ENCODE measurements at regions not wholly inside any gene's neighbourhood (a gene's known extent, or its start where the extent isn't known, plus 50 kb on each side); places are given as distances from the start of the nearest gene placed in this dataset.

DNA sequence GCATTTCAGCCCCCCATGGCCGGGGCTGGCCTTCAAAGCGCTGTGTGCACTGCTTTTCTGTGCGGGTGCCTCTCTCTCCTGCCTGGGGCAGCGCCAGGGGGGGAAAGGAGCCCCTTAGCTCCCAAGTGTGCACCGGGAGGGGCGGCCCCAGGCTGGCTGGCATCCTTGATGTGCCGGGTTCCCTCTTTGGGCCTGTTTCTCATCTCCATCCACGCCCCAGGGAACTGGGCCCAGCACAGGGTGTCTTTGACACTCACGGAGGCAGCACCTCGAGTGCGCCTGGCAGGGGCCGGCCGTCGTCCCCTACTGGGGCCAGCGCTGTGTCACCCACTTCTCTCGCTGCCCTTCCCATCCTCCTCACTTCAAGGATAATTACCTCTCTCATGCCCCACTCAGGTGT lies 324.3 kb downstream of the TEX29 start:
- Histone ChIP-seq H3K27ac (ENCODE audit: control insufficient read depth, insufficient read depth, low read length) (no peak overlapping the region), H3K4me2 (ENCODE audit: control insufficient read depth, extremely low read depth, insufficient read depth, low read depth, low read length) (no peak overlapping the region), H4K20me1 (ENCODE audit: control insufficient read depth, extremely low read depth, insufficient read depth, low read length) (no peaks in the 10 kb centered on the region), H2AFZ (ENCODE audit: control insufficient read depth, low read length) (no peak overlapping the region), H3K4me3 (ENCODE audit: control insufficient read depth in 2 of 3, extremely low read depth in 1 of 3, insufficient read depth in 2 of 3, low read depth in 1 of 3, low read length in 3 of 3) (no peak overlapping the region), H3K4me1 (ENCODE audit: control insufficient read depth, extremely low read depth, insufficient read depth, low read length) (no peaks in the 10 kb centered on the region), H3K9ac (ENCODE audit: control insufficient read depth, extremely low read depth, insufficient read depth, low read length) (no peak overlapping the region), H3K9me1 (ENCODE audit: control insufficient read depth, extremely low read depth, insufficient read depth, low read length) (no peaks in the 10 kb centered on the region), H3K79me2 (ENCODE audit: control insufficient read depth, insufficient read depth, low read length) (no peaks in the 10 kb centered on the region), H3K36me3 (ENCODE audit: control insufficient read depth in 2 of 2, extremely low read depth in 1 of 2, insufficient read depth in 2 of 2, low read length in 2 of 2) (no peaks in the 10 kb centered on the region), H3K9me3 (ENCODE audit: control insufficient read depth, low read depth, low read length) (no peaks in the 10 kb centered on the region), H3K27me3 (ENCODE audit: control insufficient read depth, extremely low read depth, insufficient read depth, low read length) (no peaks in the 10 kb centered on the region)
- DNase-seq (ENCODE audit: low read depth, low spot score) (no peak), FAIRE-seq (no peak)
- TF ChIP-seq EZH2 (IDR thresholded peaks at IDR 0.05; ENCODE audit: low read length) = no peak
- TF ChIP-seq, protein P1, sequence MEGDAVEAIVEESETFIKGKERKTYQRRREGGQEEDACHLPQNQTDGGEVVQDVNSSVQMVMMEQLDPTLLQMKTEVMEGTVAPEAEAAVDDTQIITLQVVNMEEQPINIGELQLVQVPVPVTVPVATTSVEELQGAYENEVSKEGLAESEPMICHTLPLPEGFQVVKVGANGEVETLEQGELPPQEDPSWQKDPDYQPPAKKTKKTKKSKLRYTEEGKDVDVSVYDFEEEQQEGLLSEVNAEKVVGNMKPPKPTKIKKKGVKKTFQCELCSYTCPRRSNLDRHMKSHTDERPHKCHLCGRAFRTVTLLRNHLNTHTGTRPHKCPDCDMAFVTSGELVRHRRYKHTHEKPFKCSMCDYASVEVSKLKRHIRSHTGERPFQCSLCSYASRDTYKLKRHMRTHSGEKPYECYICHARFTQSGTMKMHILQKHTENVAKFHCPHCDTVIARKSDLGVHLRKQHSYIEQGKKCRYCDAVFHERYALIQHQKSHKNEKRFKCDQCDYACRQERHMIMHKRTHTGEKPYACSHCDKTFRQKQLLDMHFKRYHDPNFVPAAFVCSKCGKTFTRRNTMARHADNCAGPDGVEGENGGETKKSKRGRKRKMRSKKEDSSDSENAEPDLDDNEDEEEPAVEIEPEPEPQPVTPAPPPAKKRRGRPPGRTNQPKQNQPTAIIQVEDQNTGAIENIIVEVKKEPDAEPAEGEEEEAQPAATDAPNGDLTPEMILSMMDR (optimal IDR thresholded peaks at IDR 0.05 in 1 of 3, IDR thresholded peaks at IDR 0.05 in 1 of 3, conservative IDR thresholded peaks at IDR 0.05 in 1 of 3; ENCODE audit: extremely low read depth in 1 of 3, insufficient read depth in 2 of 3, low read length in 3 of 3) = no peak
- dilution Hi-C loops (cut with MboI; ENCODE audit: extremely low pct_ligation_motif_present, low sequenced_read_pairs) = no loop called here

DNA sequence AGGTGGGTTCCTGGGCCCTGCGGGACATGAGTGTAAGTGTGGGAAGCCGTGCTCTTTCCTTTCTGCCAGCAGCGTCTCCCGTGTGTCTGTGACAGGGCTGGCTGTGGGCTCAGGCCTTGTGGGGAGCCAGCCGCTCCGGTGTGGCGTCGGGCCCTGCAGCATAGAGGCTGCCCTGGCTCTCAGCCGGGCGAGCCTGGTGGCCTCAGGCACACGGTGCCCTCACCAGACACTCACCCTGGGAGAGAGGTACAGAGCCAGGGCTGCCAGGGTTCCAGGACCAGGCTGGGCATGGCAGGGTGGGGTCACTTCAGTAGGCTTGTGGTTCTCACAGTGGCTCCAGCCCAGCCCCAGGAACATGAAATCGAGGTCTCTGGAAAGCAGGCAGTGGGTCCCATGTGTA lies 324.8 kb downstream of the TEX29 start:
- H3K79me2 ChIP-seq (ENCODE audit: control insufficient read depth, insufficient read depth, low read length) = no peaks in the 10 kb centered on the region
- H3K9me3 ChIP-seq (ENCODE audit: control insufficient read depth, low read depth, low read length) = no peaks in the 10 kb centered on the region
- H3K9ac ChIP-seq (ENCODE audit: control insufficient read depth, extremely low read depth, insufficient read depth, low read length) = no peak overlapping the region
- no peak for FAIRE-seq
- no peaks in the 10 kb centered on the region for H3K36me3 ChIP-seq (ENCODE audit: control insufficient read depth in 2 of 2, extremely low read depth in 1 of 2, insufficient read depth in 2 of 2, low read length in 2 of 2)
- H3K27ac ChIP-seq (ENCODE audit: control insufficient read depth, insufficient read depth, low read length) = no peak overlapping the region
- H3K4me1 ChIP-seq (ENCODE audit: control insufficient read depth, extremely low read depth, insufficient read depth, low read length) = no peaks in the 10 kb centered on the region
- H3K9me1 ChIP-seq (ENCODE audit: control insufficient read depth, extremely low read depth, insufficient read depth, low read length) = no peaks in the 10 kb centered on the region
- dilution Hi-C loops (cut with MboI; ENCODE audit: extremely low pct_ligation_motif_present, low sequenced_read_pairs) = no loop called here
- H3K4me2 ChIP-seq (ENCODE audit: control insufficient read depth, extremely low read depth, insufficient read depth, low read depth, low read length) = no peak overlapping the region
- H4K20me1 ChIP-seq (ENCODE audit: control insufficient read depth, extremely low read depth, insufficient read depth, low read length) = no peaks in the 10 kb centered on the region
- H2AFZ ChIP-seq (ENCODE audit: control insufficient read depth, low read length) = no peak overlapping the region
- no peak overlapping the region for H3K4me3 ChIP-seq (ENCODE audit: control insufficient read depth in 2 of 3, extremely low read depth in 1 of 3, insufficient read depth in 2 of 3, low read depth in 1 of 3, low read length in 3 of 3)
- DNase-seq (ENCODE audit: low read depth, low spot score) = no peak
- no peaks in the 10 kb centered on the region for H3K27me3 ChIP-seq (ENCODE audit: control insufficient read depth, extremely low read depth, insufficient read depth, low read length)
- TF ChIP-seq EZH2 (IDR thresholded peaks at IDR 0.05; ENCODE audit: low read length) = no peak
- TF ChIP-seq, protein P1 (optimal IDR thresholded peaks at IDR 0.05 in 1 of 3, IDR thresholded peaks at IDR 0.05 in 1 of 3, conservative IDR thresholded peaks at IDR 0.05 in 1 of 3; ENCODE audit: extremely low read depth in 1 of 3, insufficient read depth in 2 of 3, low read length in 3 of 3) = no peak

Measured in keratinocyte (primary cell).